HFFc6 (cell line): ENCODE measurements at regions not wholly inside any gene's neighbourhood (a gene's known extent, or its start where the extent isn't known, plus 50 kb on each side); places are given as distances from the start of the nearest gene placed in this dataset.

Experiments
- DNase-seq: peaks from one replicate; pipeline ENCODE4 v3.0.0-alpha.2; 2018
- H3K27ac Mint-ChIP-seq: 2 replicates; pipeline ENCODE4 v1.8.0; 2020; ENCODE audit warnings: mild to moderate bottlenecking, mixed read lengths
- H3K27me3 Mint-ChIP-seq: 2 replicates; pipeline ENCODE4 v1.8.0; 2021; ENCODE audit warnings: mild to moderate bottlenecking, moderate library complexity, mixed read lengths; ENCODE audit not compliant: insufficient read depth
- H3K36me3 Mint-ChIP-seq: 2 replicates; pipeline ENCODE4 v1.8.0; 2021; ENCODE audit warnings: low read depth, mixed read lengths
- H3K4me1 Mint-ChIP-seq: 2 replicates; pipeline ENCODE4 v1.8.0; 2020; ENCODE audit warnings: low read depth, mixed read lengths
- H3K4me3 Mint-ChIP-seq: 2 replicates; pipeline ENCODE4 v1.8.0; 2020; ENCODE audit warnings: mild to moderate bottlenecking, moderate library complexity, mixed read lengths
- H3K9me3 Mint-ChIP-seq: 2 replicates; pipeline ENCODE4 v1.8.0; 2020; ENCODE audit warnings: mild to moderate bottlenecking, mixed read lengths
- TF ChIP-seq, protein P1 (sequence below): fragments of 200-600 bp; sonication (generic); IDR thresholded peaks from 2 replicates; pipeline ENCODE4 v1.5.0; 2021; ENCODE audit warnings: antibody characterized with exemption, mild to moderate bottlenecking

GRCh38 chr18:38826247-38826646 lies 1260.6 kb upstream of the CELF4 start:
- Mint-ChIP-seq H3K27me3 (no peaks in the 10 kb centered on the region), H3K4me1 (no peaks in the 10 kb centered on the region), H3K4me3 (no peak overlapping the region), H3K27ac (no peak overlapping the region), H3K36me3 (no peaks in the 10 kb centered on the region), H3K9me3 (peaks cover 11% of the 10 kb centered on the region)
- TF ChIP-seq, protein P1, sequence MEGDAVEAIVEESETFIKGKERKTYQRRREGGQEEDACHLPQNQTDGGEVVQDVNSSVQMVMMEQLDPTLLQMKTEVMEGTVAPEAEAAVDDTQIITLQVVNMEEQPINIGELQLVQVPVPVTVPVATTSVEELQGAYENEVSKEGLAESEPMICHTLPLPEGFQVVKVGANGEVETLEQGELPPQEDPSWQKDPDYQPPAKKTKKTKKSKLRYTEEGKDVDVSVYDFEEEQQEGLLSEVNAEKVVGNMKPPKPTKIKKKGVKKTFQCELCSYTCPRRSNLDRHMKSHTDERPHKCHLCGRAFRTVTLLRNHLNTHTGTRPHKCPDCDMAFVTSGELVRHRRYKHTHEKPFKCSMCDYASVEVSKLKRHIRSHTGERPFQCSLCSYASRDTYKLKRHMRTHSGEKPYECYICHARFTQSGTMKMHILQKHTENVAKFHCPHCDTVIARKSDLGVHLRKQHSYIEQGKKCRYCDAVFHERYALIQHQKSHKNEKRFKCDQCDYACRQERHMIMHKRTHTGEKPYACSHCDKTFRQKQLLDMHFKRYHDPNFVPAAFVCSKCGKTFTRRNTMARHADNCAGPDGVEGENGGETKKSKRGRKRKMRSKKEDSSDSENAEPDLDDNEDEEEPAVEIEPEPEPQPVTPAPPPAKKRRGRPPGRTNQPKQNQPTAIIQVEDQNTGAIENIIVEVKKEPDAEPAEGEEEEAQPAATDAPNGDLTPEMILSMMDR, result no peak
- DNase-seq, result no peak

DNA sequence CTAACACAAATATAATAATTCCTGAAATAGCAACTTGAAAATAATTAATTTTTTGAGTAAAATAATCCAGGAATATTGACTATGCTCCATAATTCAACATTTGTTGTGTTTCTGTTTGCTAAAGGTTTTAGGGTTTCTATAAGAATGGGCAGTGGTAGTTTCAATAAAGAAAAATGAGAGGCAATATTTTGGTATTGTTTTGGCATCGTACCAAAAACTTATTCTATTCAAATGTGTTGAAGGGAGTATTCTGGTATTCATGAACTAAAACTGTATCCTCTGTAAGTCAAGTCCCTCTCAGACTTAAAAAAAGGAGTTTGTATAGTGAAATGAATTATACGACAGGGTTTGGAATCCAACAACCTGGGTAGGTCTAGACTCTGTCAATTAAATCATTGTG lies 1245.6 kb upstream of the CELF4 start:
- H3K9me3 Mint-ChIP-seq, result peaks cover 19% of the 10 kb centered on the region

DNA sequence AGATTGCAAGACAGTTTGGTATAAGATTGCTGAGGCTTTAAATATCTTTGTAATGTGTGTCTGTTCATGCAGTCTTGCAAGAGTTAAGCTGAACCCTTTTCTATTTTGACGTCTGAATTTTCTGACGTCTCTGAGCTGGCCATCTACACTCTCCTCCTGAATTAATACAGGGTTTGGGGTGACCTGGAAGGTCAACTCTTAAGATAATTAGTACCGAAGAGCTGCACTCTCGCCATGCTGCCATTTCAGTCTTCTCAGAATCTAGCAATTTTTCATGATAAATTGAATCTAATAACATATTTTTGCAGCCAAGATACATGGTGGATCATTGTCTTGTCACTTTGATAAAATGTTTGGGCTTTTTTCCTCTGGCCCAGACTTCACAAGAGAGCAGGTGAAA lies 1245.2 kb upstream of the CELF4 start:
- Mint-ChIP-seq H3K4me1 (no peaks in the 10 kb centered on the region), H3K4me3 (no peak overlapping the region), H3K27me3 (no peaks in the 10 kb centered on the region), H3K36me3 (no peaks in the 10 kb centered on the region), H3K9me3 (peaks cover 22% of the 10 kb centered on the region), H3K27ac (no peak overlapping the region)
- TF ChIP-seq, protein P1, result no peak
- no peak for DNase-seq

More for the DNA sequence above, 1245.6 kb upstream of the CELF4 start:
- no peaks in the 10 kb centered on the region for H3K4me1 Mint-ChIP-seq
- TF ChIP-seq, protein P1, result no peak
- H3K27ac Mint-ChIP-seq, result no peak overlapping the region
- DNase-seq, result no peak
- H3K4me3 Mint-ChIP-seq, result no peak overlapping the region
- H3K27me3 Mint-ChIP-seq, result no peaks in the 10 kb centered on the region
- H3K36me3 Mint-ChIP-seq, result no peaks in the 10 kb centered on the region

DNA sequence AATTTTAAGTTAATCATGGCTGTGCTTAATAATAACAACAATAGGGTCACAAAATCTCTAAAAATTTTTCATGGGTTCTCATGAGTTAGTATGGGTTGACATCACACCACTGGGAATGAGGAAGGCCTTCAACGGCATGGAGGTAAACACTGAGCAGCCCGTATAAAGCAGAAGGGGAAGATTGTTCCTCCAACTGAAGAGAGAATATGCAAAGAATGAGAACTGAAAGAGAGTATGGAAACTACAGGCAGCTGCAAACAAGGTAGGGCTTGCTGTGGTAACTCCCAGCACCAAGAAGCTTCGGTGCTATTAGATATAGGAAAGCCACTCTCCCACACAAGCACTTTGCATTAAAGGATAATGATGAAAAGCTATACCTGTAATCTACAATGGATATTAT lies 1242.3 kb upstream of the CELF4 start:
- DNase-seq, result no peak
- H3K36me3 Mint-ChIP-seq, result no peaks in the 10 kb centered on the region
- no peak overlapping the region for H3K4me3 Mint-ChIP-seq
- H3K27ac Mint-ChIP-seq, result no peak overlapping the region
- TF ChIP-seq, protein P1, result no peak
- H3K27me3 Mint-ChIP-seq, result no peaks in the 10 kb centered on the region
- no peaks in the 10 kb centered on the region for H3K4me1 Mint-ChIP-seq
- peaks cover 33% of the 10 kb centered on the region for H3K9me3 Mint-ChIP-seq

- TF ChIP-seq, protein P1, result no peak
- H3K27me3 Mint-ChIP-seq, result no peaks in the 10 kb centered on the region; the same call in 1 of the 2 replicates
Measured at GRCh38 chr18:38805256-38805655, 1239.7 kb upstream of the CELF4 start.

GRCh38 chr18:38801640-38802039 lies 1236.0 kb upstream of the CELF4 start:
- TF ChIP-seq, protein P1, result no peak
- Mint-ChIP-seq H3K9me3 (peaks cover 43% of the 10 kb centered on the region), H3K36me3 (no peaks in the 10 kb centered on the region), H3K4me1 (no peaks in the 10 kb centered on the region), H3K27ac (no peak overlapping the region), H3K27me3 (no peaks in the 10 kb centered on the region; the same call in 1 of the 2 replicates), H3K4me3 (no peak overlapping the region)
- no peak for DNase-seq

More at GRCh38 chr18:38805256-38805655, 1239.7 kb upstream of the CELF4 start:
- H3K4me1 Mint-ChIP-seq, result no peaks in the 10 kb centered on the region
- no peak for DNase-seq
- H3K9me3 Mint-ChIP-seq, result peaks cover 32% of the 10 kb centered on the region
- H3K36me3 Mint-ChIP-seq, result no peaks in the 10 kb centered on the region
- no peak overlapping the region for H3K27ac Mint-ChIP-seq
- H3K4me3 Mint-ChIP-seq, result no peak overlapping the region
